ENCODE measurements at regions not wholly inside any gene's neighbourhood (a gene's known extent, or its start where the extent isn't known, plus 50 kb on each side); places are given as distances from the start of the nearest gene placed in this dataset.
"Not testable (repeated sequence)": the region's sequence is repeated elsewhere in the genome, so short reads cannot be mapped to it uniquely, and the experiment has no call there.

- no peaks in the 10 kb centered on the region for H3K36me3 ChIP-seq (ENCODE audit: control insufficient read depth in 4 of 4, insufficient read depth in 4 of 4, low read length in 3 of 4)
- H3K4me3 ChIP-seq (ENCODE audit: control insufficient read depth in 1 of 7, extremely low read depth in 1 of 7, insufficient read depth in 4 of 7, low read depth in 2 of 7, low read length in 6 of 7): no peak overlapping the region
- DNase-seq: no peak
- H3K27me3 ChIP-seq (replicated peaks in 2 of 5; ENCODE audit: control insufficient read depth in 4 of 5, insufficient read depth in 5 of 5, low read length in 4 of 5): no peaks in the 10 kb centered on the region
- no peak overlapping the region for H3K27ac ChIP-seq (ENCODE audit: insufficient read depth in 1 of 2, low read depth in 1 of 2, low read length in 2 of 2, poor library complexity in 1 of 2, severe bottlenecking in 2 of 2)
- H3K9me3 ChIP-seq (ENCODE audit: control extremely low read depth in 1 of 5, control insufficient read depth in 4 of 5, insufficient read depth in 2 of 5, low read depth in 1 of 5, low read length in 4 of 5): no peaks in the 10 kb centered on the region
- ChIA-PET CTCF (no interaction called here), POLR2A (no interaction called here)
- H3K4me1 ChIP-seq (ENCODE audit: control extremely low read depth in 1 of 4, control insufficient read depth in 4 of 4, insufficient read depth in 4 of 4, low read length in 3 of 4): peaks cover 0 to 4% (median 0%) of the 10 kb centered on the region in 4 experiments
- 98% methylated on average over 3 of the region's 6 CpGs for WGBS (ENCODE audit: insufficient coverage)
These were observed 1058.7 kb upstream of the ACO1 start for GRCh38 chr9:31325778-31326177.

- DNase-seq; CTCF ChIA-PET; H3K36me3 ChIP-seq (ENCODE audit: control insufficient read depth in 4 of 4, insufficient read depth in 4 of 4, low read length in 3 of 4); POLR2A ChIA-PET; H3K9me3 ChIP-seq (ENCODE audit: control extremely low read depth in 1 of 5, control insufficient read depth in 4 of 5, insufficient read depth in 2 of 5, low read depth in 1 of 5, low read length in 4 of 5); H3K4me3 ChIP-seq (ENCODE audit: control insufficient read depth in 1 of 7, extremely low read depth in 1 of 7, insufficient read depth in 4 of 7, low read depth in 2 of 7, low read length in 6 of 7); H3K4me1 ChIP-seq (ENCODE audit: control extremely low read depth in 1 of 4, control insufficient read depth in 4 of 4, insufficient read depth in 4 of 4, low read length in 3 of 4); H3K27me3 ChIP-seq (replicated peaks in 2 of 5; ENCODE audit: control insufficient read depth in 4 of 5, insufficient read depth in 5 of 5, low read length in 4 of 5); H3K27ac ChIP-seq (ENCODE audit: insufficient read depth in 1 of 2, low read depth in 1 of 2, low read length in 2 of 2, poor library complexity in 1 of 2, severe bottlenecking in 2 of 2): not testable (repeated sequence)
- 98% methylated on average over 9 of the region's 12 CpGs for WGBS (ENCODE audit: insufficient coverage)
These were observed 1057.6 kb upstream of the ACO1 start for GRCh38 chr9:31326883-31327282.

DNA sequence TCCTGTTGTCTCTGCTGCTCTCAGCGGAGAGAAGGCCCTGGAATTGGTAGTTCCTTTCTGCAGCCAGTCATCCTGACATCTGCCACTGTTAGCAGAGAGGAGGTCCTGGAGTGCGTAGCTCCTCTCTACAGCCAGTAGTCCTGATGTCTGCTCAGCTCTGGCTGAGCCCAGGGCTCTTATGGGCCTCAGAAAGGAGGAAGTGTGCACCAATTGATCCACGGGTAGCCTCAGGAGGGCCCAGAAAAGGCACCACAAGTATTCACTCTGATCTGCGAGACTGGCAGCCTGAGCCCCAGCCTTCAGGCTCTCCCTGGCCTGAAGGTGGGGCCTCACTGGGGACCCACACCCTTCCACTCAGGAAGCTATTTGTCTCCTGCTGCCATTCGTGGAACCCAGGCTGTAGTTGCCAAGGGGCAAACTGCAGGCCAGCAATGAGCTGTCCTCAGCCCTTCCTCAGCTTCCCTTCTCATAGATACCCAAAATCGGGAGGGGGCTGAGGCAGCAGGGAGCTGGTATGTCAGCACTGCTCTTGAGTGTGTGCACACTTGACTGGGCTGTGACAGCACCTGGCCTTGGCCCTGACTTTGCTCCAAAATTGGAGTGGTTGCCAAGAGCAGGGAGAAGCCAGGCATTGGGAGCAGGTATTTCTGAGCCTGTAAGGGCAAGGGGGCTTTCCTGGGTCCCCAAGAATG, 1049.5 kb upstream of the ACO1 start:
- Histone ChIP-seq H3K4me1 (ENCODE audit: control extremely low read depth in 1 of 4, control insufficient read depth in 4 of 4, insufficient read depth in 4 of 4, low read length in 3 of 4) (peaks cover 0 to 9% (median 5%) of the 10 kb centered on the region in 4 experiments), H3K36me3 (ENCODE audit: control insufficient read depth in 4 of 4, insufficient read depth in 4 of 4, low read length in 3 of 4) (no peaks in the 10 kb centered on the region), H3K27me3 (replicated peaks in 2 of 5; ENCODE audit: control insufficient read depth in 4 of 5, insufficient read depth in 5 of 5, low read length in 4 of 5) (no peaks in the 10 kb centered on the region), H3K27ac (ENCODE audit: insufficient read depth in 1 of 2, low read depth in 1 of 2, low read length in 2 of 2, poor library complexity in 1 of 2, severe bottlenecking in 2 of 2) (no peak overlapping the region), H3K9me3 (ENCODE audit: control extremely low read depth in 1 of 5, control insufficient read depth in 4 of 5, insufficient read depth in 2 of 5, low read depth in 1 of 5, low read length in 4 of 5) (peaks cover 0 to 5% (median 2%) of the 10 kb centered on the region in 5 experiments), H3K4me3 (ENCODE audit: control insufficient read depth in 1 of 7, extremely low read depth in 1 of 7, insufficient read depth in 4 of 7, low read depth in 2 of 7, low read length in 6 of 7) (no peak overlapping the region)
- CTCF ChIA-PET: no interaction called here
- POLR2A ChIA-PET: no interaction called here
- no peak for DNase-seq
- 90% methylated on average over 6 of the region's 6 CpGs for WGBS (ENCODE audit: insufficient coverage)

GRCh38 chr9:31335529-31336234, 1048.8 kb upstream of the ACO1 start:
- Histone ChIP-seq H3K4me3 (ENCODE audit: control insufficient read depth in 1 of 7, extremely low read depth in 1 of 7, insufficient read depth in 4 of 7, low read depth in 2 of 7, low read length in 6 of 7) (no peak overlapping the region), H3K36me3 (ENCODE audit: control insufficient read depth in 4 of 4, insufficient read depth in 4 of 4, low read length in 3 of 4) (no peaks in the 10 kb centered on the region), H3K4me1 (ENCODE audit: control extremely low read depth in 1 of 4, control insufficient read depth in 4 of 4, insufficient read depth in 4 of 4, low read length in 3 of 4) (peaks cover 0 to 9% (median 5%) of the 10 kb centered on the region in 4 experiments), H3K27ac (ENCODE audit: insufficient read depth in 1 of 2, low read depth in 1 of 2, low read length in 2 of 2, poor library complexity in 1 of 2, severe bottlenecking in 2 of 2) (no peak overlapping the region), H3K27me3 (replicated peaks in 2 of 5; ENCODE audit: control insufficient read depth in 4 of 5, insufficient read depth in 5 of 5, low read length in 4 of 5) (no peaks in the 10 kb centered on the region), H3K9me3 (ENCODE audit: control extremely low read depth in 1 of 5, control insufficient read depth in 4 of 5, insufficient read depth in 2 of 5, low read depth in 1 of 5, low read length in 4 of 5) (peaks cover 0 to 5% (median 2%) of the 10 kb centered on the region in 5 experiments)
- 80% methylated on average over 1 of the region's 4 CpGs for WGBS (ENCODE audit: insufficient coverage)
- DNase-seq: peak in 1 of 3 donors; percentile 5
- ChIA-PET CTCF (no interaction called here), POLR2A (no interaction called here)

DNA sequence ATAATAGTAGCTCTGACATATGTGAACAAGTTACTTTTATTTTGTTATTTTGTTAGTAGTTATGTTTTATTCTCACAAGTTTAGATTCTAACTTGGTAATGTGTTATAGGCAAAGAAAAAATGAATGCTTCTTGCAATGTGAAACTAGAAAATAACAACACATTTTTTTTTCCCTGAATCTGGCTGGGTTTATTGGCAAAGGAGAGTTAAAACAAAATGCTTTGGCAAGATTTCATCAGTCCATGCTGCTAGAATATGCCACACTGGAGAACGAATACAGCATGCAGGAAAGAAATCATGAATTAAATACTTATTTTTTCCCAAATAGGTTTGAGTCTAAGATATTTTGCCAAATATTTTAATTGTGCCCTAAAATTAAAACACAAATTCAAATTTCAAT, 1048.1 kb upstream of the ACO1 start:
- no peaks in the 10 kb centered on the region for H3K36me3 ChIP-seq (ENCODE audit: control insufficient read depth in 4 of 4, insufficient read depth in 4 of 4, low read length in 3 of 4)
- no peaks in the 10 kb centered on the region for H3K27me3 ChIP-seq (replicated peaks in 2 of 5; ENCODE audit: control insufficient read depth in 4 of 5, insufficient read depth in 5 of 5, low read length in 4 of 5)
- POLR2A ChIA-PET: no interaction called here
- DNase-seq: no peak
- H3K4me3 ChIP-seq (ENCODE audit: control insufficient read depth in 1 of 7, extremely low read depth in 1 of 7, insufficient read depth in 4 of 7, low read depth in 2 of 7, low read length in 6 of 7): no peak overlapping the region
- CTCF ChIA-PET: no interaction called here
- peaks cover 0 to 9% (median 5%) of the 10 kb centered on the region in 4 experiments for H3K4me1 ChIP-seq (ENCODE audit: control extremely low read depth in 1 of 4, control insufficient read depth in 4 of 4, insufficient read depth in 4 of 4, low read length in 3 of 4)
- peaks cover 0 to 5% (median 2%) of the 10 kb centered on the region in 5 experiments for H3K9me3 ChIP-seq (ENCODE audit: control extremely low read depth in 1 of 5, control insufficient read depth in 4 of 5, insufficient read depth in 2 of 5, low read depth in 1 of 5, low read length in 4 of 5)
- WGBS (ENCODE audit: insufficient coverage): no CpG with 5 or more reads among the region's 1 CpG
- H3K27ac ChIP-seq (ENCODE audit: insufficient read depth in 1 of 2, low read depth in 1 of 2, low read length in 2 of 2, poor library complexity in 1 of 2, severe bottlenecking in 2 of 2): no peak overlapping the region

DNA sequence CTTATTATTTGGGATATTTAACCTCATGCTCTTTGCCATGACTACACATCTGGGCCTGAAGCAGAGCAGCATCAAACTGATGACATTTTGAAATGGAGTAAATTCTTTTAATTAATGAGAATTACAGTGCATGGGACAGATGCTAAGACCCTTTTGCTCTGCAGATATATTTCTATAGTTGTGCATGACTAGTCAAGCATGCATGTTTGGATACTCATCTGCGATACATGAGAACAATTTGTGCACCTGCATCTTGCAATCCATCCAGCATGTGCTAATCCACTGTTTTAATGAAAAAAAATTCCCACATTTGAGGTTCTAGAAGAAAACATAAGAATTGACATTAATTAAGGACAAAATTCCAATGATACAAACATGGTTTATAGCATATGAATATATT, 1047.6 kb upstream of the ACO1 start:
- Histone ChIP-seq H3K27ac (ENCODE audit: insufficient read depth in 1 of 2, low read depth in 1 of 2, low read length in 2 of 2, poor library complexity in 1 of 2, severe bottlenecking in 2 of 2) (no peak overlapping the region), H3K4me3 (ENCODE audit: control insufficient read depth in 1 of 7, extremely low read depth in 1 of 7, insufficient read depth in 4 of 7, low read depth in 2 of 7, low read length in 6 of 7) (no peak overlapping the region), H3K4me1 (ENCODE audit: control extremely low read depth in 1 of 4, control insufficient read depth in 4 of 4, insufficient read depth in 4 of 4, low read length in 3 of 4) (peaks cover 0 to 9% (median 5%) of the 10 kb centered on the region in 4 experiments), H3K9me3 (ENCODE audit: control extremely low read depth in 1 of 5, control insufficient read depth in 4 of 5, insufficient read depth in 2 of 5, low read depth in 1 of 5, low read length in 4 of 5) (peaks cover 0 to 5% (median 2%) of the 10 kb centered on the region in 5 experiments), H3K27me3 (replicated peaks in 2 of 5; ENCODE audit: control insufficient read depth in 4 of 5, insufficient read depth in 5 of 5, low read length in 4 of 5) (no peaks in the 10 kb centered on the region), H3K36me3 (ENCODE audit: control insufficient read depth in 4 of 4, insufficient read depth in 4 of 4, low read length in 3 of 4) (no peaks in the 10 kb centered on the region)
- POLR2A ChIA-PET: no interaction called here
- CTCF ChIA-PET: no interaction called here
- WGBS (ENCODE audit: insufficient coverage): no CpG with 5 or more reads among the region's 1 CpG
- DNase-seq: no peak

DNA sequence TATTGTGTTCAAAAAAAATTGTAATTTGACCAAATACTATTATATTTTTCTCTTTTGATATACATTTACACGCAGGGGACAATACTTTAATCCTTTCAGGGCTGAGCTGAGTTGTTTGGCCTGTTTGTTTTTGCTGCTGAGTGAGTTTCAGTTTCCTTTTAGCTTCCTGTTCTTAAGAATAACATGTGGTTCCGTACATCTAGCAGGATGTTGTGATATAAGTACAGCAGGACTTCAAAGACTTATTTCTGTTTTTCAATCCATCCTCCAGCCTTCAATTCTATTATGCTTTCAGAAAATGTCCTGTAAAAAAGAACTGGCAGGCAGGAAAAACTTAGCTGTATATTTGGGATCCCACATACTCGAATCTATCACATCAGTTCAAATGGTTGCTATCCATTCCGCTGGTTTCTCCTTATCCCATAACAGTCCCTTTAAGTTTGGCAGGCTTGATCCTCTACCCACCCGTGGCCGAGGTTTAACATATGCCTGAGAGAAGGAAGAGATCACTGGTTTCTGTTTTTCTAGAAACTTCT, 1037.3 kb upstream of the ACO1 start:
- POLR2A ChIA-PET: no interaction called here
- DNase-seq: peak; percentile 55 to 88 (median 77)
- peak overlapping the region; percentile 9 to 73 for H3K27ac ChIP-seq (ENCODE audit: insufficient read depth in 1 of 2, low read depth in 1 of 2, low read length in 2 of 2, poor library complexity in 1 of 2, severe bottlenecking in 2 of 2)

More for the DNA sequence above, 1037.3 kb upstream of the ACO1 start:
- H3K36me3 ChIP-seq (ENCODE audit: control insufficient read depth in 4 of 4, insufficient read depth in 4 of 4, low read length in 3 of 4): no peaks in the 10 kb centered on the region
- H3K27me3 ChIP-seq (replicated peaks in 2 of 5; ENCODE audit: control insufficient read depth in 4 of 5, insufficient read depth in 5 of 5, low read length in 4 of 5): no peaks in the 10 kb centered on the region
- H3K4me1 ChIP-seq (ENCODE audit: control extremely low read depth in 1 of 4, control insufficient read depth in 4 of 4, insufficient read depth in 4 of 4, low read length in 3 of 4): peaks cover 0 to 7% (median 4%) of the 10 kb centered on the region in 4 experiments
- WGBS (ENCODE audit: insufficient coverage): 80% methylated on average over 3 of the region's 6 CpGs
- H3K9me3 ChIP-seq (ENCODE audit: control extremely low read depth in 1 of 5, control insufficient read depth in 4 of 5, insufficient read depth in 2 of 5, low read depth in 1 of 5, low read length in 4 of 5): peaks cover 0 to 3% (median 0%) of the 10 kb centered on the region in 5 experiments
- H3K4me3 ChIP-seq (ENCODE audit: control insufficient read depth in 1 of 7, extremely low read depth in 1 of 7, insufficient read depth in 4 of 7, low read depth in 2 of 7, low read length in 6 of 7): peak overlapping the region in 4 of 7 experiments; percentile 13 to 41 (median 24)
- CTCF ChIA-PET: no interaction called here
